HG03558 (cell line): ENCODE measurements at regions not wholly inside any gene's neighbourhood (a gene's known extent, or its start where the extent isn't known, plus 50 kb on each side); places are given as distances from the start of the nearest gene placed in this dataset.

Experiments used
- ATAC-seq: cut with Tn5 transposase; IDR thresholded peaks from one replicate; pipeline ENCODE4 v1.9.1; 2021; ENCODE audit warnings: moderate number of reproducible peaks; ENCODE audit not compliant: unreplicated experiment; ENCODE audit errors: extremely low read depth

GRCh38 chr4:34158878-34159277 lies 2085.4 kb downstream of the ARAP2 start:
- no peak for ATAC-seq

DNA sequence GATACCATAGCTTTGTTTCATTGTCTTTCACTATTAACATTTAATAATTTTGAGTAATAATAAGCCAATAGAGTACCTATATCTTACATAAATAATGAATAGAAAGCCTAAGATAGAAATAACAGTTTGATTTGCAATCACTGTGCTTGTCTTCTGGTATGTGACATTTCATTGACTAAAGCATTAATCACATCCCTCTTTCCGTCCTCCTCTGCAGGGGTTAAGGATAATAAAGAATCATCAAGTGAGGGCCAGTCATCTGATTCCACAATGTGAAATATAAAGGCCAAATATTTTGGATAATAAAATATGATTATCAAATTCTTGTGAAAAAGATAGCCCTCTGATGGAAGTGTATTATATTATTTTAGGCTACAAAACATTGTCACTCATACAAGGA lies 2073.4 kb downstream of the ARAP2 start:
- no peak for ATAC-seq

GRCh38 chr4:34176609-34177008 lies 2067.7 kb downstream of the ARAP2 start:
- no peak for ATAC-seq

GRCh38 chr4:34178476-34178875 lies 2065.8 kb downstream of the ARAP2 start:
- ATAC-seq: no peak

- ATAC-seq: no peak
These were observed 2062.9 kb downstream of the ARAP2 start for GRCh38 chr4:34181311-34181841.

GRCh38 chr4:34181891-34182290 lies 2062.4 kb downstream of the ARAP2 start:
- no peak for ATAC-seq

GRCh38 chr4:34182306-34182705 lies 2062.0 kb downstream of the ARAP2 start:
- no peak for ATAC-seq

- no peak for ATAC-seq
These were observed 2060.4 kb downstream of the ARAP2 start for GRCh38 chr4:34183926-34184325.

DNA sequence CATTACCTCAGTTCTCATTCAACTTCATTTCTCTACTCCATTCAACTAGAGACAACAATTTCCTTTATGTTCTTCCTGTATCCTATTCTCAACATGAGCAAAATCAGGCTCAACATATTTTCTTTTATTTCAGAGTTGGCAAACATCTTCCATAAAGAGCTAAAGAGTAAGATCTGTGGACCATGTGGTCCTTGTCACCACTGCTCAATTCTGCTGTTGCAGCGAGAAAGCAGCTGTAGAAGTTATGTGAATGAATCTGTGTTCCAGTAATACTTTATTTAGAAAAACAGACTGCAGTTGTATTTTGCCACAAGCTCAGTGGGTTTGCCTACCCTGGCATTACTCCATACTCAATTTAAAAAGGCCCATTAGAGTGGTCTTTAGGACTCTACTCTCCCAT lies 2057.3 kb downstream of the ARAP2 start:
- no peak for ATAC-seq

DNA sequence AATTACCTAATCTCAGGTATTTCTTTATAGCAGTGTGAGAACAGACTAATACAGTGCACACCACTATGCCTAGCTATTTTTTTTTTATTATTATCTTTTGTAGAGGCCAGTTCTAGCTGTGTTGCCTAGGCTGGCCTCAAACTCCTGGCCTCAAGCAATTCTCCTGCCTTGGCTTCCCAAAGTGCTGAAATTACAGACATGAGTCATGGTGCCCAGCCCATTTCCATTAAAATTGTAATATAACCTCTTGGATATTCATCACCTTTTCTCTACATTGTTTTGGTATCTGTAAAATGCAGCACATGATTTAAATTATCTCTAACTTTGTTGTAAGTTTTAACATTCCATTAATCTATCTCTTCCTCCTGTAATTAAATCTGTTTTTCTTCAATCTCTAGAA lies 2052.9 kb downstream of the ARAP2 start:
- ATAC-seq: no peak

DNA sequence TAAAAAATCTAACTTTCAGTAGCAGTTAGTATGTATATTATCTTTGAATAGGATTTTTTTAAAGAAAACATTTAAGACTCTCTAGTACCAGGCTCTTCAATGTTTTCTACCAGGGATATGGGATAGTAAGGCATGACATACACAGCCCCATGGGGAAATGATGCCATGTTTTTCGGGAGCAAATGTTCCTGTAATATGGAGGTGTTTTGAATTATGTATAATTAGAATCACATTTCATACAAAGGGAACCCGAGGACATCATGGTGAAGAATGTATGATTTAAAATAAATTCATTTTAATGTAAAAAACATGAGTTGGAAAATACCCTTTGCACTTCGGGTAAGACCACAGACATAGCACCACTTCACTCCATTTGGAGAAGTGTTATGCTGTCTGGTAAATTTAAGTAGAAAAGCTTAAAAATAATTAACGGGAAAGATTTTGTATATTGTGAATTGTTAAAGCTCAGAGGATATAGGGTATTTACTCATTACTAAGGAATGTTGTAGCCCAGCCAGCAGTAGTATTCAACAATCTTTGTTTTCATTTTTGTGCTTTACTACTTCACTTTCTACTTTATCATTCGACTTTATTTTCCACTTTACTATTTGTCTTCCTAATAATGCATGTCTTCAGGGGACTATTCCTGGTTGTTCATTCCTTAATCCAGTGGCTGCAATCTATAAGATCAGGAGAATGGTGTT lies 2050.7 kb downstream of the ARAP2 start:
- no peak for ATAC-seq

DNA sequence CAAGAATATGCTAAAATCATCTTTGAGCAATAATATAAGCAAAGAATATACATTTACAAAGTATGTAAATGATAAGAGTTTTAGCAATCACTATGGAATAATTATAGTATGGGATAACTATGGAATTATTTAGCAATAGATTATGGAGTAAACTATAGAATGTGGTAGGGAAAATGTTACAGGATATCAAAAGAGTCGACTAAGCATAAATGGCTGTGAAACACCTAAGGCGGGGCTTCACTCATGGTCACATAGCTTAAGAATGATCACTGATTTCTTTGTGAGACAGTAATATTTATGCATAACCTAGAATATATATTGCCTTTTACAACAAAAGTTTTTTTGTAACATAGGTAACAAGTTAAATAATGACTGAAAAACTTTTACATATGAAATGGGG lies 2049.7 kb downstream of the ARAP2 start:
- no peak for ATAC-seq

DNA sequence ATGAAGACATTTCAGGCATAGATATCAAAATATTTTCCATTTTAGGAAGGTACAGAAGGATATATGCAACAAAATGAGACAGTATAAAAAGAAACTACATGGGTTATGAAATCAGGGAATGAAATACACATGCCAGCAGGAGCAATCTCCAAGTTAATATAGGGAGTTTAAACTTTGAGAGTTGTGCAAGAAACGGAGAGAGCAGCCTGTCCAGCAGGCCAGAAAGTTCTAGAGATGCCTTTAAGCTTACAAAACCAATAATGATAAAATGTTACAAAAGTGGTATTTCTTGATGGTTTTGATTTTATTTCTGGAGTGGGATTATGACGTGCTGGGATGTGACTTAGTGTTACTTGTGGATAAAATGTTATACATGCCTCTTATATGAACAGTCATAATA lies 2047.9 kb downstream of the ARAP2 start:
- no peak for ATAC-seq

GRCh38 chr4:34198966-34199365 lies 2045.3 kb downstream of the ARAP2 start:
- no peak for ATAC-seq

GRCh38 chr4:34200535-34200934 lies 2043.8 kb downstream of the ARAP2 start:
- no peak for ATAC-seq

DNA sequence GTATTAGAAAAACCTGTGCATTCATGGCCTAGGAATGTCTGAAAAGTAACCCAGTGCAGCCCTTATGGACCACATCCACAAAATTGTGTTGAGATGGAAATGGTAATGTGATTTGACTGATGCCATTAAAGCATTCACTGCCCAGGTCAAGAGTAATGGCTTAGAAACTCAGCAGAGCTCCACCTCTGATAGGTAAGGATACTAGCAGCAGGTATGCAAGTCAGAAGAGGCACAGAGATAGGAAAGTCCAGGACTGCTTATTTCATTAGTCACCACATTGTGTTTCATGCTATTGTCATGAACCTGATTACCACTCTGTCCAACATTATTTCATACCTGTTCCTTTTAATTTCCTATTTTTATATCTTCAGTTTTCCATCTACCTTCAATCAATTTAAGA lies 2042.2 kb downstream of the ARAP2 start:
- ATAC-seq: no peak

DNA sequence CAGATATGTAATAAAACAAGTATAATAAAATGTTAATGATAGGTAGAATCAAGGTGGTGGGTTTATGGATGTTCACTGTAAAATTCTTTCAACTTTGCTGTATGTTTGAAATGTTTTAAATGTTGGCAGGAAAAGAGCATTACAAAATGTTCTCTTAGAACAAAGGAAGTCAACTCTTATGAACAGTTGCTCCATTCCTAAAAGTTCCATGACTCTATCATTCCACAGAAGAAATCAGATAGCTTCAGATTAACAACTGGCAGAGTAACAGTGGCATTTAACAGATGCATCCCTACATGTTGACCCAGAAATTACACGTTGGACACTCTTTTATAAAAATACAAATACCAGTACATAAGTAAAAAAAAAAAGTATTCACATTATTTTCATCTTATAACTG lies 2023.7 kb downstream of the ARAP2 start:
- ATAC-seq: no peak

DNA sequence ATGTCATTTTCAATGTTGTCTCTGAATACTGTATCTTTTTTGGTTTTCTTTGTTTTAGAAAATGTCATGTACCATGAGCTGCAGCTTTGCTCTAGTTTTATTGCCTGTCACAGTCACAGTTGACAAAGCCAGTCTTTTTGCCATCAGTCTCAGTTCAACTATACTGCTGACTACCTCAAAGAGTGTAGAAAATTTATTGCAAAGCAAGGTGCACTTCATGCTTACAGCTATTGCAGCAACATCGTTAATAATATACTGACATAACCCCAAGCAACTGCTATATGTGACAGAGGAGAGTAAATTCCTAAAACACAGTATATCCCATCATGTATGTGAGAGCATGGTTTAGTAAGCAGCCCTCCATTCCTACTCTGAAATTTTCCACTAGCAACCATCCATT lies 2022.3 kb downstream of the ARAP2 start:
- ATAC-seq: no peak

- no peak for ATAC-seq
These were observed 2008.2 kb downstream of the ARAP2 start for GRCh38 chr4:34236118-34236517.

DNA sequence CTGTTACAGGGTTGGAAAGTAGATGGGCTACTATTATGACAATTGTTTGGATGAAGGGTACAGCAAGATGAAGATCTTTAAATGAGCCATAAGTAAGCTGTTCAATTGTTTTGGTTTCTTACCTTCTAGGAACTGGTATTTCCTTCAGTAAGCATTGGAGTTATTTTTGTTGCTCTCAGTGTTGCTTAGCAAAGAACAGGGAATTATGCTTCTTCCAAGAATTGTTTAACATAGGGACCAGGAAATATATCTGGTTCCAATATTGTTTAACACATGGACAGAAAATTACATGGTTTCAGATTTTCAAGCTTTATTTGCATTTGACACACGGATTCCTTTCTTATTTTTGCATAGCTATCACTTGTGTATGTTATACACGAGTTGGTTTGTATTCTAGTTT lies 1999.0 kb downstream of the ARAP2 start:
- no peak for ATAC-seq

- no peak for ATAC-seq
These were observed 1993.8 kb downstream of the ARAP2 start for GRCh38 chr4:34250562-34250961.

GRCh38 chr4:34253239-34253638 lies 1991.1 kb downstream of the ARAP2 start:
- no peak for ATAC-seq
